ENCODE measurements at regions not wholly inside any gene's neighbourhood (a gene's known extent, or its start where the extent isn't known, plus 50 kb on each side); places are given as distances from the start of the nearest gene placed in this dataset.

DNA sequence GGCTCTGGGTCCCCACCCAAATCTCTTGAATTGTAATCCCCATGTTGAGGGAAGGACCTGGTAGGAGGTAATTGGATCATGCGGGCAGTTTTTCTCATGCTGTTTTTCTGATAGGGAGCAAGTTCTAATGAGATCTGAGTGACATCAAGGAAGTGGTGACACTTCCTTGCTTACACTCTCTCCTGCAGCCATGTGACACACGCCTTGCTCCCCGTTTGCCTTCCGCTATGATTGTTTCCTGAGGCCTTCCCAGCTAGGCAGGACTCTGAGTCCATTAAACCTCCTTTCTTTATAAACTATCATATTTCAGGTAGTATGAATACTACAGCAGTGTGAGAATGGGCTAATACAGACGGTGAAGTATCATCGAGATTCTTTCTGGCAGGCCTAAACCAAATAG is 1040.4 kb upstream of the MIR17HG start:
- TF ChIP-seq, protein P1, sequence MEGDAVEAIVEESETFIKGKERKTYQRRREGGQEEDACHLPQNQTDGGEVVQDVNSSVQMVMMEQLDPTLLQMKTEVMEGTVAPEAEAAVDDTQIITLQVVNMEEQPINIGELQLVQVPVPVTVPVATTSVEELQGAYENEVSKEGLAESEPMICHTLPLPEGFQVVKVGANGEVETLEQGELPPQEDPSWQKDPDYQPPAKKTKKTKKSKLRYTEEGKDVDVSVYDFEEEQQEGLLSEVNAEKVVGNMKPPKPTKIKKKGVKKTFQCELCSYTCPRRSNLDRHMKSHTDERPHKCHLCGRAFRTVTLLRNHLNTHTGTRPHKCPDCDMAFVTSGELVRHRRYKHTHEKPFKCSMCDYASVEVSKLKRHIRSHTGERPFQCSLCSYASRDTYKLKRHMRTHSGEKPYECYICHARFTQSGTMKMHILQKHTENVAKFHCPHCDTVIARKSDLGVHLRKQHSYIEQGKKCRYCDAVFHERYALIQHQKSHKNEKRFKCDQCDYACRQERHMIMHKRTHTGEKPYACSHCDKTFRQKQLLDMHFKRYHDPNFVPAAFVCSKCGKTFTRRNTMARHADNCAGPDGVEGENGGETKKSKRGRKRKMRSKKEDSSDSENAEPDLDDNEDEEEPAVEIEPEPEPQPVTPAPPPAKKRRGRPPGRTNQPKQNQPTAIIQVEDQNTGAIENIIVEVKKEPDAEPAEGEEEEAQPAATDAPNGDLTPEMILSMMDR (IDR thresholded peaks at IDR 0.05), result no peak
- TF ChIP-seq POLR2A (IDR thresholded peaks at IDR 0.05), result no peak
- no peak for TF ChIP-seq POLR2AphosphoS5 (IDR thresholded peaks at IDR 0.05; ENCODE audit: insufficient read depth in 1 of 2, low read depth in 1 of 2)

Measured in vagina (tissue), 2 donors.